ENCODE measurements at regions not wholly inside any gene's neighbourhood (a gene's known extent, or its start where the extent isn't known, plus 50 kb on each side); places are given as distances from the start of the nearest gene placed in this dataset.

DNA sequence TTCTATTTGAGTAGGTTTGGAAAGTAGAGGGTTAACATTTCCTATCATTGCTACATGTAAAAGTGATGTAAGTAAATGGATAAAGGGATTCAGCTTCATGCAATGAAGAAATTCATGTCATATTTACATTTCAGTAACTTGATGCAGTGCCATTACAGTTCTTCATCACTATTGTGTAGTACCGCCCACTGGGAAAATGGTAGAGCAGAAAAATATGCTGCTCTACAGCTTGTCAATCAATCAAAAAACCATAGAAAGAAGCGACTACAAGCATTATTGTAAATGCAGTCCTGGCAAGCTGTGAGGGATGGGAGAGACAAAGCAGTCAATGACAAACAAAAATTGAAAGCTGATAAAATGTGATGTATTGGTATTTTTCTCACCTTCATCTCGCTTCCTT, 1597.9 kb downstream of the RPA4 start:
- intact Hi-C loops (cut with DNase I; ENCODE audit: low total_unique reads) = no loop called here

DNA sequence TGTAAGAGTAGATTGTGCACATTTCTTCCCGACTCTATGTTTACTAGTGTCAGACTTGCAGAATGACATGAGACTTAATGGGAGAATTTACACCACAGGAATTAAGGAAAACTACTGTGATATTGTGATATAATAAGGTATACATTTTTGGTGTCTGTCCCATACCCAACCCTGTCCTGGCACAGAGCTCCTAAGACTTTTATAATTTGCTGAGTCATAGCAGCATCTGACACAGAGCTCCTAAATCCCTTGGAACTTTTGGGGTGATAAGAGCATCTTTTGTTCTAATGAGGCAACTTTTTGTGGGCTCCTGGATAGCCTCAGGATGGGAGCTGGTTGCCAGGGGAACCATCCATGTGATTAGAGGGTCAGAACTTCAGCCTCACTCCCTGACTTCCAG, 1607.0 kb downstream of the RPA4 start:
- TF ChIP-seq EP300 (IDR thresholded peaks at IDR 0.05) = no peak
- TF ChIP-seq POLR2A (IDR thresholded peaks at IDR 0.05) = no peak
- no peak for TF ChIP-seq POLR2AphosphoS5 (IDR thresholded peaks at IDR 0.05)
- TF ChIP-seq, protein P1, sequence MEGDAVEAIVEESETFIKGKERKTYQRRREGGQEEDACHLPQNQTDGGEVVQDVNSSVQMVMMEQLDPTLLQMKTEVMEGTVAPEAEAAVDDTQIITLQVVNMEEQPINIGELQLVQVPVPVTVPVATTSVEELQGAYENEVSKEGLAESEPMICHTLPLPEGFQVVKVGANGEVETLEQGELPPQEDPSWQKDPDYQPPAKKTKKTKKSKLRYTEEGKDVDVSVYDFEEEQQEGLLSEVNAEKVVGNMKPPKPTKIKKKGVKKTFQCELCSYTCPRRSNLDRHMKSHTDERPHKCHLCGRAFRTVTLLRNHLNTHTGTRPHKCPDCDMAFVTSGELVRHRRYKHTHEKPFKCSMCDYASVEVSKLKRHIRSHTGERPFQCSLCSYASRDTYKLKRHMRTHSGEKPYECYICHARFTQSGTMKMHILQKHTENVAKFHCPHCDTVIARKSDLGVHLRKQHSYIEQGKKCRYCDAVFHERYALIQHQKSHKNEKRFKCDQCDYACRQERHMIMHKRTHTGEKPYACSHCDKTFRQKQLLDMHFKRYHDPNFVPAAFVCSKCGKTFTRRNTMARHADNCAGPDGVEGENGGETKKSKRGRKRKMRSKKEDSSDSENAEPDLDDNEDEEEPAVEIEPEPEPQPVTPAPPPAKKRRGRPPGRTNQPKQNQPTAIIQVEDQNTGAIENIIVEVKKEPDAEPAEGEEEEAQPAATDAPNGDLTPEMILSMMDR (IDR thresholded peaks at IDR 0.05) = no peak
- intact Hi-C loops (cut with DNase I; ENCODE audit: low total_unique reads) = no loop called here
- WGBS, 5 donors = 53 to 88% (median 60%) methylated on average over 1 of the region's 1 CpG
- Histone ChIP-seq H3K4me3 (no peak overlapping the region), H3K4me1 (no peaks in the 10 kb centered on the region), H3K36me3 (no peaks in the 10 kb centered on the region), H3K27me3 (no peaks in the 10 kb centered on the region), H3K9me3 (no peaks in the 10 kb centered on the region), H3K27ac (no peak overlapping the region)
- DNase-seq = no peak

More for the DNA sequence above, 1597.9 kb downstream of the RPA4 start:
- TF ChIP-seq POLR2AphosphoS5 (IDR thresholded peaks at IDR 0.05) (no peak), POLR2A (IDR thresholded peaks at IDR 0.05) (no peak), EP300 (IDR thresholded peaks at IDR 0.05) (no peak)
- TF ChIP-seq, protein P1 (IDR thresholded peaks at IDR 0.05) = no peak
- no peaks in the 10 kb centered on the region for H3K4me1 ChIP-seq
- 64 to 83% (median 81%) methylated on average over 3 of the region's 3 CpGs for WGBS, 5 donors
- H3K27ac ChIP-seq = no peak overlapping the region
- DNase-seq = no peak
- no peaks in the 10 kb centered on the region for H3K36me3 ChIP-seq
- H3K27me3 ChIP-seq = no peaks in the 10 kb centered on the region
- H3K4me3 ChIP-seq = no peak overlapping the region
- no peaks in the 10 kb centered on the region for H3K9me3 ChIP-seq

DNA sequence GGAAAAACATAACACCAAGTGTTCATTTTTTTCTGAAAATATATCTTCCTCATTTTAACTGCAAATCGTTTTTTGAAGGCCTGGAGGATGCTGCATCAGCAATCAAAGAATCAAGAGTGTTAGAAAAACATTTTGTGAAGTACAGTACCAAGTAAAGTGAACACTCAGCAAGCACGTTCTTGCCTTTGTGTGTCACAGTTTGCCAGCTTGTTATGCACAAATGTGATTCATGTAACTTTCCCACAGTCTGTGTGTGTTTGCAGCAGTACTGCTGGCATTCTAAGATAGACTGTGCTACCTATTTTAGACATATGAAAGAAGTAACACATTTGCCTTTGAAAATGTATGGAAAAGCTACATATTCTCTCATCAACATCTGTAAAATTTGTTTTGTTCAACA, 1617.7 kb downstream of the RPA4 start:
- 24 to 35% (median 27%) methylated on average over 2 of the region's 2 CpGs for WGBS, 5 donors
- TF ChIP-seq, protein P1 (IDR thresholded peaks at IDR 0.05) = no peak
- no peak for TF ChIP-seq EP300 (IDR thresholded peaks at IDR 0.05)
- TF ChIP-seq POLR2AphosphoS5 (IDR thresholded peaks at IDR 0.05) = no peak

DNA sequence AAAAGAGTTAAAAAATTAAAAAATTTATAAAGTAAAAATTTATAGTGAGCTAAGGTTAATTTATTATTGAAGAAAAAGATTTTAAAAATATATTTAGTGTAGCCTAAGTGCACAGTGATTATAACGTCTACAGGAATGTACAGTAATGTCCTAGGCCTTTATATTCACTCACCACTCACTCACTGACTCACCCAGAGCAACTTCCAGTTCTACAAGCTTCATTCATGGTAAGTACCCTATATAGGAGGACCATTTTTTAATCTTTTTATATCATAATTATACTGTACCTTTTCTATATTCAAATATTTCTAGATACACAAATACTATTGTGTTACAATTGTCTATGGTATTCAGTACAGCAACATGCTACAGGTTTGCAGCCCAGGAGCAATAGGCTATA, 1623.2 kb downstream of the RPA4 start:
- no peaks in the 10 kb centered on the region for H3K4me1 ChIP-seq
- no peak for DNase-seq
- no peak overlapping the region for H3K4me3 ChIP-seq
- intact Hi-C loops (cut with DNase I; ENCODE audit: low total_unique reads) = no loop called here
- TF ChIP-seq, protein P1 (IDR thresholded peaks at IDR 0.05) = no peak
- TF ChIP-seq POLR2A (IDR thresholded peaks at IDR 0.05) (no peak), POLR2AphosphoS5 (IDR thresholded peaks at IDR 0.05) (no peak), EP300 (IDR thresholded peaks at IDR 0.05) (no peak)
- no peak overlapping the region for H3K27ac ChIP-seq
- no peaks in the 10 kb centered on the region for H3K9me3 ChIP-seq
- whole genome bisulfite sequencing, 5 donors = 45 to 86% (median 70%) methylated on average over 1 of the region's 1 CpG
- H3K27me3 ChIP-seq = peaks cover 0 to 3% (median 0%) of the 10 kb centered on the region in 3 donors
- no peaks in the 10 kb centered on the region for H3K36me3 ChIP-seq

More for the DNA sequence above, 1617.7 kb downstream of the RPA4 start:
- peak in 1 of 2 donors; percentile 2 for DNase-seq
- peaks cover 0 to 3% (median 0%) of the 10 kb centered on the region in 3 donors for H3K27me3 ChIP-seq
- H3K9me3 ChIP-seq = no peaks in the 10 kb centered on the region
- intact Hi-C loops (cut with DNase I; ENCODE audit: low total_unique reads) = no loop called here
- no peaks in the 10 kb centered on the region for H3K36me3 ChIP-seq
- no peak overlapping the region for H3K27ac ChIP-seq
- H3K4me1 ChIP-seq = no peaks in the 10 kb centered on the region
- no peak overlapping the region for H3K4me3 ChIP-seq
